ENCODE measurements at regions not wholly inside any gene's neighbourhood (a gene's known extent, or its start where the extent isn't known, plus 50 kb on each side); places are given as distances from the start of the nearest gene placed in this dataset.

DNA sequence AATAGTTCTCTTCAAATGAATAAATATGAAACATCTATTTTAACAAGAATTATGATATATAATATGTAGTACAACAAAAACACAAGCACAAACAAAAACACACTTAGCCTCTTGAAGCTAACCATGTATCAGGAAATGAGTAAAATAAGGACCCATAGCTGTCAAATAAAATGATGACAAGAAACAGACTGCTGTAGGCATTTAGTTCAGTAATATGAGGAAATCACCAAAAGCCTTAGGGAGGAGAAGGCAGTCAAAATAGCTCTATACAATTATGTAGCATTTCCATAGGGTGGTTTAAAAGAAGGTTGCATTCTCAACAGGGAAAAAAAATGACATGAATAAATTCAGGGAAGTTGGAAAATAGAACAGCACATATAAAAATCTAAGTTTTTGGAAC lies 163.4 kb downstream of the PCDH20 start:
- TF ChIP-seq CTCF (IDR thresholded peaks at IDR 0.05) (no peak), POLR2A (IDR thresholded peaks at IDR 0.05) (no peak)

Data from heart left ventricle (tissue), 13 donors.